ENCODE measurements at regions not wholly inside any gene's neighbourhood (a gene's known extent, or its start where the extent isn't known, plus 50 kb on each side); places are given as distances from the start of the nearest gene placed in this dataset.

DNA sequence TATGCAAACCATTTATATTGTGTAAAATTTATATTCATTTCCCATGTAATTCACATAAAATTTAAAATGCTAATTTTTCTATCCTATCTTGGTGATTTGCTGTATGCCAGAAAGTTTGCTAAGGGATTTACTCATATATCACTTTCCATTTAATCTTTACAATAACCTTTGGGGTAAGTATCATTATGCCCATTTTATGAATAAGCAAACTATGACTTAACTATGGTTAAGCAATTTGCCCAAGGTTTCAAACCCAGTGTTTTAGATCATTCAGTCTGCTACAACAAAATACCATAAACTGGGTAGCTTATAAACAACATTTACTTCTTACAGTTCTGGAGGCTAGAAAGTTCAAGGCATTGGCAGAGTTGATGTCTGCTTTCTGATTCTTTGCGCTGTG lies 246.4 kb upstream of the TMEM161B start:
- TF ChIP-seq CTCF (conservative IDR thresholded peaks at IDR 0.05; ENCODE audit: low read depth, low read length) (no peak), NFE2L2 (IDR thresholded peaks at IDR 0.05; ENCODE audit: low read depth, low read length) (no peak), RAD21 (IDR thresholded peaks at IDR 0.05; ENCODE audit: low read length) (no peak), POLR2A (IDR thresholded peaks at IDR 0.05; ENCODE audit: low read depth, low read length) (no peak), SMC3 (IDR thresholded peaks at IDR 0.05; ENCODE audit: low read depth, low read length) (no peak), CHD1 (IDR thresholded peaks at IDR 0.05; ENCODE audit: low read depth, low read length) (no peak), FOS (IDR thresholded peaks at IDR 0.05; ENCODE audit: low read depth, low read length) (no peak)
- TF ChIP-seq, protein P1, sequence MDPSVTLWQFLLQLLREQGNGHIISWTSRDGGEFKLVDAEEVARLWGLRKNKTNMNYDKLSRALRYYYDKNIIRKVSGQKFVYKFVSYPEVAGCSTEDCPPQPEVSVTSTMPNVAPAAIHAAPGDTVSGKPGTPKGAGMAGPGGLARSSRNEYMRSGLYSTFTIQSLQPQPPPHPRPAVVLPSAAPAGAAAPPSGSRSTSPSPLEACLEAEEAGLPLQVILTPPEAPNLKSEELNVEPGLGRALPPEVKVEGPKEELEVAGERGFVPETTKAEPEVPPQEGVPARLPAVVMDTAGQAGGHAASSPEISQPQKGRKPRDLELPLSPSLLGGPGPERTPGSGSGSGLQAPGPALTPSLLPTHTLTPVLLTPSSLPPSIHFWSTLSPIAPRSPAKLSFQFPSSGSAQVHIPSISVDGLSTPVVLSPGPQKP (IDR thresholded peaks at IDR 0.05; ENCODE audit: borderline replicate concordance, low read depth, low read length), result no peak

Measured in IMR-90 (cell line).